H7 (cell line): ENCODE measurements at regions not wholly inside any gene's neighbourhood (a gene's known extent, or its start where the extent isn't known, plus 50 kb on each side); places are given as distances from the start of the nearest gene placed in this dataset.

Experiments
- DNase-seq: peaks from one replicate; pipeline ENCODE4 v3.0.0; 2012
- H3K27me3 ChIP-seq: 2 replicates; pipeline ENCODE4 v1.6.0; 2011; ENCODE audit warnings: mild to moderate bottlenecking, low read length; ENCODE audit not compliant: control insufficient read depth, insufficient read depth
- H3K36me3 ChIP-seq: replicated peaks from 2 replicates; pipeline ENCODE4 v1.5.1; 2011; ENCODE audit warnings: low read length; ENCODE audit not compliant: control insufficient read depth, insufficient read depth
- H3K4me3 ChIP-seq: 2 replicates; pipeline ENCODE4 v1.5.1; 2011; ENCODE audit warnings: low read depth, mild to moderate bottlenecking, control low read depth, low read length, moderate library complexity; ENCODE audit not compliant: insufficient read depth

GRCh38 chr1:219476116-219476515 lies 136.8 kb downstream of the ZC3H11B start:
- no peak for DNase-seq

GRCh38 chr1:219472596-219472995 lies 140.3 kb downstream of the ZC3H11B start:
- Histone ChIP-seq H3K4me3 (no peak overlapping the region), H3K27me3 (no peaks in the 10 kb centered on the region)
- DNase-seq: no peak

More at GRCh38 chr1:219476116-219476515, 136.8 kb downstream of the ZC3H11B start:
- Histone ChIP-seq H3K4me3 (no peak overlapping the region), H3K36me3 (no peaks in the 10 kb centered on the region), H3K27me3 (no peaks in the 10 kb centered on the region)

GRCh38 chr1:219467524-219467923 lies 145.4 kb downstream of the ZC3H11B start:
- DNase-seq: no peak
- Histone ChIP-seq H3K36me3 (no peaks in the 10 kb centered on the region), H3K27me3 (no peaks in the 10 kb centered on the region), H3K4me3 (no peak overlapping the region)

More at GRCh38 chr1:219472596-219472995, 140.3 kb downstream of the ZC3H11B start:
- no peaks in the 10 kb centered on the region for H3K36me3 ChIP-seq

GRCh38 chr1:219466766-219467165 lies 146.1 kb downstream of the ZC3H11B start:
- Histone ChIP-seq H3K36me3 (no peaks in the 10 kb centered on the region), H3K27me3 (no peaks in the 10 kb centered on the region)
- no peak for DNase-seq

GRCh38 chr1:219465212-219466093 lies 147.5 kb downstream of the ZC3H11B start:
- Histone ChIP-seq H3K27me3 (no peaks in the 10 kb centered on the region), H3K36me3 (no peaks in the 10 kb centered on the region), H3K4me3 (no peak overlapping the region)
- DNase-seq: no peak

More at GRCh38 chr1:219466766-219467165, 146.1 kb downstream of the ZC3H11B start:
- H3K4me3 ChIP-seq: no peak overlapping the region

- no peak for DNase-seq
- Histone ChIP-seq H3K36me3 (no peaks in the 10 kb centered on the region), H3K4me3 (no peak overlapping the region), H3K27me3 (no peaks in the 10 kb centered on the region)
Measured at GRCh38 chr1:219463636-219464035, 149.3 kb downstream of the ZC3H11B start.

- H3K36me3 ChIP-seq: no peaks in the 10 kb centered on the region
Measured at GRCh38 chr1:219461981-219462400, 150.9 kb downstream of the ZC3H11B start.

GRCh38 chr1:219460896-219461815 lies 151.7 kb downstream of the ZC3H11B start:
- DNase-seq: no peak
- H3K36me3 ChIP-seq: no peaks in the 10 kb centered on the region
- no peaks in the 10 kb centered on the region for H3K27me3 ChIP-seq
- H3K4me3 ChIP-seq: no peak overlapping the region

More at GRCh38 chr1:219461981-219462400, 150.9 kb downstream of the ZC3H11B start:
- no peak for DNase-seq
- no peaks in the 10 kb centered on the region for H3K27me3 ChIP-seq
- H3K4me3 ChIP-seq: no peak overlapping the region

GRCh38 chr1:219460081-219460895 lies 152.6 kb downstream of the ZC3H11B start:
- Histone ChIP-seq H3K36me3 (no peaks in the 10 kb centered on the region), H3K4me3 (no peak overlapping the region), H3K27me3 (no peaks in the 10 kb centered on the region)
- DNase-seq: no peak

GRCh38 chr1:219459351-219460080 lies 153.4 kb downstream of the ZC3H11B start:
- Histone ChIP-seq H3K36me3 (no peaks in the 10 kb centered on the region), H3K4me3 (no peak overlapping the region), H3K27me3 (no peaks in the 10 kb centered on the region)
- no peak for DNase-seq

- no peaks in the 10 kb centered on the region for H3K36me3 ChIP-seq
- H3K27me3 ChIP-seq: no peaks in the 10 kb centered on the region
- peak; percentile 1 for DNase-seq
- no peak overlapping the region for H3K4me3 ChIP-seq
Measured at GRCh38 chr1:219446288-219446687, 166.6 kb downstream of the ZC3H11B start.

GRCh38 chr1:219445864-219446263 lies 167.0 kb downstream of the ZC3H11B start:
- Histone ChIP-seq H3K36me3 (no peaks in the 10 kb centered on the region), H3K4me3 (no peak overlapping the region), H3K27me3 (no peaks in the 10 kb centered on the region)
- no peak for DNase-seq

- DNase-seq: no peak
- Histone ChIP-seq H3K36me3 (no peaks in the 10 kb centered on the region), H3K4me3 (no peak overlapping the region), H3K27me3 (no peaks in the 10 kb centered on the region)
Measured at GRCh38 chr1:219444474-219444873, 168.4 kb downstream of the ZC3H11B start.
